ENCODE measurements at regions not wholly inside any gene's neighbourhood (a gene's known extent, or its start where the extent isn't known, plus 50 kb on each side); places are given as distances from the start of the nearest gene placed in this dataset.
"Not testable (repeated sequence)": the region's sequence is repeated elsewhere in the genome, so short reads cannot be mapped to it uniquely, and the experiment has no call there.

GRCh38 chr3:32049916-32050315 lies 56.5 kb upstream of the GPD1L start:
- Histone ChIP-seq H3K4me1 (ENCODE audit: control insufficient read depth in 1 of 2, insufficient read depth in 2 of 2, low read length in 2 of 2) (no peaks in the 10 kb centered on the region), H4K91ac (ENCODE audit: low read depth, low read length) (no peak overlapping the region), H2BK5ac (ENCODE audit: low read depth, low read length, poor library complexity) (no peak overlapping the region), H3K23ac (ENCODE audit: low read length) (no peak overlapping the region), H3K79me1 (ENCODE audit: low read length) (no peaks in the 10 kb centered on the region), H3K79me2 (ENCODE audit: control insufficient read depth, insufficient read depth, low read length, poor library complexity) (no peaks in the 10 kb centered on the region), H3K18ac (ENCODE audit: low read length) (no peak overlapping the region), H3K9me3 (ENCODE audit: insufficient read depth, low read depth, low read length) (no peaks in the 10 kb centered on the region), H3K4me3 (ENCODE audit: low read depth, low read length) (no peak overlapping the region), H3K9ac (ENCODE audit: low read length) (no peak overlapping the region), H4K12ac (ENCODE audit: low read depth, low read length) (no peak overlapping the region), H2AK5ac (ENCODE audit: low read length) (no peak overlapping the region), H3K4ac (ENCODE audit: low read depth, low read length) (no peak overlapping the region), H2BK12ac (ENCODE audit: low read length) (no peak overlapping the region), H3K27ac (ENCODE audit: low read depth, low read length) (no peak overlapping the region), H2AFZ (ENCODE audit: insufficient read depth, low read length, poor library complexity) (no peak overlapping the region), H3K14ac (ENCODE audit: low read length) (no peak overlapping the region), H4K8ac (ENCODE audit: low read depth, low read length) (no peak overlapping the region), H3K4me2 (ENCODE audit: low read length) (no peak overlapping the region), H2BK120ac (ENCODE audit: insufficient read depth, low read length, poor library complexity) (no peak overlapping the region), H3K36me3 (ENCODE audit: control insufficient read depth in 1 of 2, insufficient read depth in 2 of 2, low read length in 2 of 2) (no peaks in the 10 kb centered on the region), H3K27me3 (ENCODE audit: insufficient read depth, low read length) (no peaks in the 10 kb centered on the region)
- WGBS (ENCODE audit: extremely low coverage, insufficient coverage, insufficient read length), result no CpG with 5 or more reads among the region's 1 CpG
- DNase-seq, result no peak

- not testable (repeated sequence) for H4K91ac ChIP-seq (ENCODE audit: low read depth, low read length); H2AFZ ChIP-seq (ENCODE audit: insufficient read depth, low read length, poor library complexity); H2BK12ac ChIP-seq (ENCODE audit: low read length); H2BK5ac ChIP-seq (ENCODE audit: low read depth, low read length, poor library complexity); H3K79me2 ChIP-seq (ENCODE audit: control insufficient read depth, insufficient read depth, low read length, poor library complexity); H3K79me1 ChIP-seq (ENCODE audit: low read length); H3K9me3 ChIP-seq (ENCODE audit: insufficient read depth, low read depth, low read length); H3K4me3 ChIP-seq (ENCODE audit: low read depth, low read length); H3K27ac ChIP-seq (ENCODE audit: low read depth, low read length); H2BK120ac ChIP-seq (ENCODE audit: insufficient read depth, low read length, poor library complexity); H3K36me3 ChIP-seq (ENCODE audit: control insufficient read depth in 1 of 2, insufficient read depth in 2 of 2, low read length in 2 of 2); H3K27me3 ChIP-seq (ENCODE audit: insufficient read depth, low read length); H2AK5ac ChIP-seq (ENCODE audit: low read length); H3K23ac ChIP-seq (ENCODE audit: low read length); H3K4ac ChIP-seq (ENCODE audit: low read depth, low read length); H3K9ac ChIP-seq (ENCODE audit: low read length); H4K12ac ChIP-seq (ENCODE audit: low read depth, low read length); H3K14ac ChIP-seq (ENCODE audit: low read length); H3K4me2 ChIP-seq (ENCODE audit: low read length); H3K18ac ChIP-seq (ENCODE audit: low read length); H3K4me1 ChIP-seq (ENCODE audit: control insufficient read depth in 1 of 2, insufficient read depth in 2 of 2, low read length in 2 of 2); H4K8ac ChIP-seq (ENCODE audit: low read depth, low read length)
- peak; percentile 31 to 75 for DNase-seq
- no CpG with 5 or more reads among the region's 2 CpGs for WGBS (ENCODE audit: extremely low coverage, insufficient coverage, insufficient read length)
Measured at GRCh38 chr3:32052230-32052629, 54.2 kb upstream of the GPD1L start.

- not testable (repeated sequence) for H3K23ac ChIP-seq (ENCODE audit: low read length); H3K4me3 ChIP-seq (ENCODE audit: low read depth, low read length); H2AFZ ChIP-seq (ENCODE audit: insufficient read depth, low read length, poor library complexity); H3K9ac ChIP-seq (ENCODE audit: low read length); H3K79me1 ChIP-seq (ENCODE audit: low read length); H3K9me3 ChIP-seq (ENCODE audit: insufficient read depth, low read depth, low read length); H2BK5ac ChIP-seq (ENCODE audit: low read depth, low read length, poor library complexity); H3K36me3 ChIP-seq (ENCODE audit: control insufficient read depth in 1 of 2, insufficient read depth in 2 of 2, low read length in 2 of 2); H4K91ac ChIP-seq (ENCODE audit: low read depth, low read length); H4K8ac ChIP-seq (ENCODE audit: low read depth, low read length); H3K4ac ChIP-seq (ENCODE audit: low read depth, low read length); H3K27ac ChIP-seq (ENCODE audit: low read depth, low read length); H2AK5ac ChIP-seq (ENCODE audit: low read length); H3K4me2 ChIP-seq (ENCODE audit: low read length); H4K12ac ChIP-seq (ENCODE audit: low read depth, low read length); H3K79me2 ChIP-seq (ENCODE audit: control insufficient read depth, insufficient read depth, low read length, poor library complexity); H2BK12ac ChIP-seq (ENCODE audit: low read length); H3K27me3 ChIP-seq (ENCODE audit: insufficient read depth, low read length); H3K14ac ChIP-seq (ENCODE audit: low read length); H3K4me1 ChIP-seq (ENCODE audit: control insufficient read depth in 1 of 2, insufficient read depth in 2 of 2, low read length in 2 of 2); H3K18ac ChIP-seq (ENCODE audit: low read length); H2BK120ac ChIP-seq (ENCODE audit: insufficient read depth, low read length, poor library complexity)
- peak; percentile 69 to 91 for DNase-seq
- no CpG with 5 or more reads among the region's 5 CpGs for WGBS (ENCODE audit: extremely low coverage, insufficient coverage, insufficient read length)
Measured at GRCh38 chr3:32052851-32053250, 53.6 kb upstream of the GPD1L start.

- Histone ChIP-seq H2BK12ac (ENCODE audit: low read length) (no peak overlapping the region), H3K79me2 (ENCODE audit: control insufficient read depth, insufficient read depth, low read length, poor library complexity) (no peaks in the 10 kb centered on the region), H3K14ac (ENCODE audit: low read length) (no peak overlapping the region), H2AK5ac (ENCODE audit: low read length) (no peak overlapping the region), H3K27me3 (ENCODE audit: insufficient read depth, low read length) (no peaks in the 10 kb centered on the region), H4K91ac (ENCODE audit: low read depth, low read length) (no peak overlapping the region), H3K36me3 (ENCODE audit: control insufficient read depth in 1 of 2, insufficient read depth in 2 of 2, low read length in 2 of 2) (peaks cover 0 to 1% of the 10 kb centered on the region in 2 experiments), H3K4ac (ENCODE audit: low read depth, low read length) (no peak overlapping the region), H4K8ac (ENCODE audit: low read depth, low read length) (no peak overlapping the region), H4K12ac (ENCODE audit: low read depth, low read length) (no peak overlapping the region), H3K18ac (ENCODE audit: low read length) (no peak overlapping the region), H2BK5ac (ENCODE audit: low read depth, low read length, poor library complexity) (no peak overlapping the region), H3K4me1 (ENCODE audit: control insufficient read depth in 1 of 2, insufficient read depth in 2 of 2, low read length in 2 of 2) (no peaks in the 10 kb centered on the region), H3K4me2 (ENCODE audit: low read length) (no peak overlapping the region), H3K4me3 (ENCODE audit: low read depth, low read length) (no peak overlapping the region), H3K9me3 (ENCODE audit: insufficient read depth, low read depth, low read length) (no peaks in the 10 kb centered on the region), H3K23ac (ENCODE audit: low read length) (no peak overlapping the region), H2AFZ (ENCODE audit: insufficient read depth, low read length, poor library complexity) (no peak overlapping the region), H3K27ac (ENCODE audit: low read depth, low read length) (no peak overlapping the region), H3K79me1 (ENCODE audit: low read length) (no peaks in the 10 kb centered on the region), H2BK120ac (ENCODE audit: insufficient read depth, low read length, poor library complexity) (no peak overlapping the region), H3K9ac (ENCODE audit: low read length) (no peak overlapping the region)
- WGBS (ENCODE audit: extremely low coverage, insufficient coverage, insufficient read length), result no CpG with 5 or more reads among the region's 5 CpGs
- DNase-seq, result peak in 1 of 2 donors; percentile 62
Measured at GRCh38 chr3:32056559-32057290, 49.7 kb upstream of the GPD1L start.

Measured in trophoblast cell (in vitro differentiated cells and primary cell).